ENCODE measurements at regions not wholly inside any gene's neighbourhood (a gene's known extent, or its start where the extent isn't known, plus 50 kb on each side); places are given as distances from the start of the nearest gene placed in this dataset.
"Not testable (repeated sequence)": the region's sequence is repeated elsewhere in the genome, so short reads cannot be mapped to it uniquely, and the experiment has no call there.

DNA sequence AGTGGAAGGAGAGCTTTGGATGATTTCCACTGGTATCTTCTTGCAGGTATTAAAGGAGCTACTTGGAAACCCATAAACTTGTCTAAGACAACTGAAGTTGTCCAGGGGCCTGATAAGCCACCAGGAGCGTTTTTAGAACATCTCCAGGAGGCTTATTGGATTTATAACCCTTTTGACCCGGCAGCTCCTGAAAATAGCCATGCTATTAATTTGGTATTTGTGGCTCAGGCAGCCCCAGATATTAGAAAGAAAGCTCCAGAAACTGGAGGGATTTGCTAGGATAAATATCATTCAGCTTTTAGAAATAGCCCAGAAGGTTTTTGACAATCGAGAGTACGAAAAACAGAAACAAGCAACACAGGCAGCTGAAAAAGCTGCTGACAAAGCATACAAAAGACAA lies 461.0 kb upstream of the HTR1E start:
- DNase-seq: no peak

DNA sequence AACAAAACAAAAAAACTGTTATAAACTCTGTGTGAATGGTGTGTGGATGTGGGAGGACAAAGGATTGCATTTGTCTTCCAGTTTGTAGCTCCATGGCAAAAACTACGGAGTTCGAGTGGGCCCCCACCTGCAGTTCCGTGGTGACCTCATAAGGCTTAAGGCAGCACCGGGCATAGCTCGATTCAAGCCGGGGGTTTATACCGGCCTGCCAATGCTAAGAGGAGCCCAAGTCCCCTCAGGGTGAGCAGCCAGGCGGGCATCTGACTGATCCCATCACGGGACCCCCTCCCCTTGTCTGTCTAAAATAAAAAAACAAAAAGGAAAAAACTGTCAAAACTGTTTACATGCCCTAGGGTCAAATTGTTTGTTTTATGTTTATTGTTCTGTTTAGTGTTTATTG lies 463.2 kb upstream of the HTR1E start:
- no peak for DNase-seq

DNA sequence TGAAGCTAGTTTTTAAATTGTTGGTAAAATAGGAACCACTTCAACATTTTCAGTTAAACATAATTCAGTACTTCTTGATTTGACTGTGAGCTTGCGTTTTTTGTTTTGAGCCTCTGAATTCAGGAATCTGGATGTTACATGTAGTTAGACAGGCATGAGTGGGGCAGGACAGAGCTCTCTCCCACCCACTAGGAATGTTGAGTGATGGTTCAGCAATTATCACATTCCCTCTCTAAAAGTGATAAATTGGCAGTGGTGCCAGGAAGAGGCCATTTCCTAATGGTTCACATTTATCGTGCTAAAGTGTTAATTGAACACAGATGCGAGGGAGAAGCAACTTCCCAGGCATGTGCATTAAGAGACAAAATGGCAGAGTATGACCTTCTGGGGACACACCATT lies 465.5 kb upstream of the HTR1E start:
- no peak for DNase-seq

DNA sequence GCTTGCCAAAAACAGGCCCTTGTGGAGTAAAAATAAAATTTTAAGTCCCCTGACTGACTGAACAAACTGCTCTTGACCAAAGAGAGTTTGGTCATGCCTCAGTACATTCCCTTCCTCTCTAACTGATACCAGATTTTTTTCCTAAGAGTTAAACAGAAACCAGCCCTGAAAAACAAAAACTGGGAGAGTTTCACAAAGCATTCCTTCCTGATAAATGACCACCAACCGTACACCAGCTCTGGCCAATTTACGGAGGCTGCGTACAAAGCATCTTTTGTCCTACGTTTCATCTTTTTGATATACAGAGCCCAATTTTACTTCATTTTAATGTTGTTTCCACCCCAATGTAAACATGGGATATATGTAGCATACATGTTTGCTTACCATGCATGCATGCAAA lies 477.4 kb upstream of the HTR1E start:
- no peak for DNase-seq

DNA sequence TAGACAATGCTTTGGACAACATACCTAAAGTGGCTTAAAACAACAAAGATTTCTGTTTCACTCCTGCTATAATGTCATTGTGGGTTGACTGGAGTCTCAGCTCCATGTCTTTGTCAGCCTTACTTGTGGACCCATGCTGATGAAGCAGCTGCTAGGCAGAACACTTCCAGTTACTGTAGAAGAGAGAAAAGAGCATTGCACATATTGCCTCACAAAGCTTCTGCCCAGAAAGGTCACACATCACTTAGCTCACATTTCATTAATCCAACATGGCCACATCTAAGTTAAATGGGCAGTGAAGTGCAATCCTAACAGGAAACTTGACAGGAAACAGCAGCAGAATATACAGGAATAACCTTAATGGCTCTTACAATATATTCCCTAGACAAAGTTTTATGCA lies 480.5 kb upstream of the HTR1E start:
- no peak for DNase-seq

DNA sequence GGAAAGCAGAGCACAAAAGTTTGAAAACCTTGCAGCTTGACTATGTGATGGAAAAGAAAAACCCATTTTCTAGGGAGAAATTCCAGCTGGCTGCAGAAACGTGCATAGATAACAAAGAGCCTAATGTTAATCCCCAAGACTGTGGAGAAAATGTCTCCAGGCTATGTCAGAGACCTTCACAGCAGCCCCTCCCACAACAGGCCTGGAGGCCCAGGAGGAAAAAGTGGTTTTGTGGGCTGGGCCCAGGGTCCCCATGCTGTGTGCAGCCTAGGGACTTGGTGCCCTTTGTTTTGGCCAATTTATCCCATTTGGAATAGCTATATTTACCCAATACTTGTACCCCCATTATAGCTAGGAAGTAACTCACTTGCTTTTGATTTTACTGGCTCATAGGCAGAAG lies 484.1 kb upstream of the HTR1E start:
- no peak for DNase-seq

DNA sequence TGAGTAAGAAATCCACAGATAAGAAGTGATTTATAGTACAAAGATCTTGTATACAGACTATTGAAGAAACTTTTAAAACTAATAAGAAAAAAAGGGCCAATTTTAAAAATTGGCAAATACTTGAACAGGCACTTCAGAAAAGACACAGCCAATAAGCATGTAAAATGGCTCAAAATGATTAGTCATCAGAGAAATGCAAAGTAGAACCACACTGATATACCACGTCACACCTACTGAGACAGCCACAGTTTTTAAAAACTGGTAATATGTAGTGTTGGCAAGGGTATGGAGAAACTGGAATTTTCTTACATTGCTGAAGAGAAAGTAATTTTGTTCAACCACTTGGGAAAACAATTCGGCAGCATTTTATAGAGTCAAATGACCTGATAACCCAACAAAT lies 488.9 kb upstream of the HTR1E start:
- no peak for DNase-seq

DNA sequence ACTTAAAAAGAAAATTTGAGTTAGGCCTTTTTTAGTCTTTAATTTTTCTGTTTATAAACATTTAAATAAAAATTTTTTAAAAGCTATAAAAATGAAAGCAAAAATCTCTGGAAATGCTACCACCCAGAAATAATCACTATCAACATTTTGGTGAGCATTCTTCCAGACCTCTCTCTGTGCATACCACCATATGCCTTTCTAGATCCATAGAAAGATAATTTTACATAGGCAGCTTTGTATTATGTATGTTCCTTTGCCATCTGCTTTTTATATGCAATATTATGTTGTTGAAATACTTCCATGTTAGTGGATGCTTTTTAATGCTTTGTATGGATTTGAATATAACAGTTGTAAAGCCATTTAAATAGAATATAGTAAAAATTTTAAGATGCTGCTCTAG lies 496.7 kb upstream of the HTR1E start:
- no peak for DNase-seq

DNA sequence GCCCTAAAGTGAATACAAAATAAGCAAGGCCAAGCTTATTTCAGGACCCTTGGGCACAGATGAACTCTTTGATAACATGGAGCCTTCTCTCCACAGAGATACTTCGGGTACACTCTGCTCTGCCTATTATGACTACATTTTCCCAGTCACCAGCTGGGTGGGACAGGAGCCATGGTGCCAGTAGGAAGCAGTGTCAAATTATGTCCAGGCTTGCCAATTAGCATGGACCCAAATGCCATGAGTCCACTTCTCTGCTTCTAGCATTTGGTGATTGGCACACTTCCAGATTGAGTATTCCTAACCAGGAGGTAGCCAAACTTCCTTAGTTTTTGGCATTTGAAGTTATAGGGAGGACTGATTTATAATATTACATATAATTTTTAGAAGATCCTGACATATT lies 513.8 kb upstream of the HTR1E start:
- DNase-seq: no peak

DNA sequence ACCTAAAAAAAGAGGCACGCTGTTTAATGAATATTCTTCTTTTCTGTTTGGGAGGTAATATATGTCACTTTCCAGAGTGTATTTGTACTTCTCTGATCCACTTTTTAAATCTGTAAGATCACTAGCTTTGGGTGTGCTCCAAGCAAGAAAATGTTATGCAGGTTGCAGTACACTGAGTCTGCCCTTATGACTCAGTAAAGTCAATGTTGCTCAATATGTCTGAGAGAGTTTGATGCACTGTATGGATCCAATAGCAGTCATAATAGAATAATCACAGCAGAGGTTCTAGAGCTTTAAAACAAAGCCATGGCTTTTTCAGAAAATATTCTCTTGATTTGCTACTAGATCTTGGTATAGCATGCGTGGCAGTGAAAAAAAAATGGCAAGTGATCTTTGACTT lies 525.3 kb upstream of the HTR1E start:
- DNase-seq: no peak

DNA sequence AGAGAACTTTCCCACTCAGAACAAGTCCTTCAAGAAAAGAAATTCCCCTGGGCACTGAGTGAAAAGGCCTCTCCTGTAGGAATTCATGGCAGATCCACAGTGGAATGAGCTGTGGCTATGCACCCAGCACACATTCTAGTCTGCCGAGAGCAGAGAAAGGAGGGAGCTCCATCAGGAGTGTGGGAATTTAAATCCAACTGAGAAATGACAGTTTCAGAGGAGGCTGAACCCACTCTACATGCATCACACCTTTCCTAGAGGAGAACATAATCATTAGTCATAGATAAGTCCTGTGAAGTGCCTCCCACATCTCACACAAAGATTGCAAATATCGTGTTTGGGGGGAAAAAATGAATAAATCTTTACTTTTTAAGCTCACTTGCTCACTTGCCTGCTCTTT lies 530.2 kb upstream of the HTR1E start:
- no peak for DNase-seq

DNA sequence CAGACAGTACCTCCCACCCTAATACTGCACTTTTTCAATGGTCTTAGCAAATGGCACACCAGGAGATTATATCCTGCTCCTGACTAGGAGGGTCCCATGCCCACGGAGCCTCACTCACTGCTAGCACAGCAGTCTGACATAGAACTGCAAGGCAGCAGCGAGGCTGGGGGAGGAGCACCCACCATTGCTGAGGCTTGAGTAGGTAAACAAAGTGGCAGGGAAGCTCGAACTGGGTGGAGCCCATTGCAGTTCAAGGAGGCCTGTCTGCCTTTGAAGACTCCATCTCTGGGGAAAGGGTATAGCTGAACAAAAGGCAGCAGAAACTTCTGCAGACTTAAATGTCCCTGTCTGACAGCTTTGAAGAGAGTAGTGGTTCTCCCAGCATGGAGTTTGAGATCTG lies 544.5 kb upstream of the HTR1E start:
- not testable (repeated sequence) for DNase-seq

DNA sequence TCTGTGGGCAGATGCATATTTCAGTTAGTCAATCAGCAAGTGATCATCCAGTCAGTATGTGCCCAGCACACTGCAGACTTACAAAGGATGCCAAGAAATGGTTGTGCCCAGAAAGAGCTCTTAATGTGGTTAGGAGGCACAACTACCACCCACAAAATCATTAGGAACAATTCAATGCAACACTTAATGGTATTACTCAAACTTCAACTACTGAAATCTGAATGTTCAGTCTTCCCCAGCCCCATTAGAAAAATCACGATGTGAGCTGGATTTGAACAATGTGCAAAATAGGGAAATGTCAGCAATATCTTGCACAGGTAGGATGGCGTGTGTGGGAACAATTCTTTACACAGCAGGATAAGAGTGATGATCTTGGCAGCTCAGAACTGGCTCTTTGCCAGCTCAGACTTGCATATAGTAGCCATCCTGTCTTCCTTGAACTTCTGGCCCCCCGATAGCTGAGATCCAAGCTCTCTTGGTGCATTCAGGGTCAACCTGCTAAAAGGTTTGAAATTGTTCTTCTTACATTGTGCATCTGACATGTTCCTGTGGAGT lies 556.7 kb upstream of the HTR1E start:
- no peak for DNase-seq

DNA sequence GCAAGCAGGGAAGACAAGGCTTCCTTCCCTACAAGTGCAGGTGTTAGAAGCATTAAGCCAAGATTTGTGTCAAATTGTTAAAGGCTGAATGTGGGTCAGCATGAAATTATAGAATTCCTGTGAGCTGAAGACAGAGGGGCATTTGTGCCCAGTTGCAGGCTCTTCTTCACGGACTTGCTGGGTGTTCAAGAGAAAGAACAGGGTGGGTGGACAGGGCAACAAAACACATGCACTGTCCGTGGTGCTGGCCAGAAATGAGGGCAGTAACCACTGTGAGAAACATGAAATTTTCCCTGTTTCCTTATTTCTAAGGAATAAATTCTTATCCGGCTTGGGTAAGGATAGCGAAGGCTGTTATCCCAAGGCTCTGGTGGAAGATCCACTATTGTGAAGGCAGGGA lies 579.5 kb upstream of the HTR1E start:
- no peak for DNase-seq

DNA sequence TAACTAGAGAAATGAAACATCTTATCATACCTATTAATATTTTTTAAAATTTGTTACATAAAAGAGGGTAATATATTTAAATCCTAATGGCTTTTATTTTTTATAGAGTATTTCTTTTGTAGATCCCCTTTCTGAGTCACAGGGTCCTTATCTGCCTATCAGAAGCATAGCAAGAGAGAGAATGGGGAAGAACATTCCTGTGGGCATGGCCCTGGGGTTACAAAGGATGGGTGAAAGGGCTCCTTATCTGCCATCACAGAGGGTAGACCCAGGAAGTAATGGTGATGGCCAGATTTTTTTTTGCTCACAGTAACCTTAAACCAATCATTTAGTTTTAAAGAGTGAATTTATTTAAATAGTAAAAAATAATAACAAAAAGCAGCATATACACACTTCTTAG lies 582.1 kb upstream of the HTR1E start:
- DNase-seq: no peak

DNA sequence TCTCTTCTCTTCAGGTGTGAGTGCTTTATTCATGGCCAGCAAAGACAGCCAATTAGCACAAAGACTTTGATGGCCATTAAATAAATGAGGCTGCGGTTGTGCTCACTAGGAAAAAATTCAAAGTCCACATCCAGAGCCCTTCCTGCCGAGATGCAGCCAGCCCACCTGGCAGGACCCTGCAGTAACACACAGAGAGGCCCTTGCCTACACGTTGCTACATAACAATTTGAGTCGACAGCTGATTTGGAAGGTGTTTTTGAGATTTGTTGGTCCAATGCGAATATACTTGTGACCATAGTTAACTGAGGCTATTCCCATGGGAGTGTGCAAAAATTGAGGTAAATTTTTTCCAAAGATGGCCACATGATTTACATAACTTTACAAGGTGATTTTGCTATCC lies 605.4 kb upstream of the HTR1E start:
- no peak for DNase-seq

DNA sequence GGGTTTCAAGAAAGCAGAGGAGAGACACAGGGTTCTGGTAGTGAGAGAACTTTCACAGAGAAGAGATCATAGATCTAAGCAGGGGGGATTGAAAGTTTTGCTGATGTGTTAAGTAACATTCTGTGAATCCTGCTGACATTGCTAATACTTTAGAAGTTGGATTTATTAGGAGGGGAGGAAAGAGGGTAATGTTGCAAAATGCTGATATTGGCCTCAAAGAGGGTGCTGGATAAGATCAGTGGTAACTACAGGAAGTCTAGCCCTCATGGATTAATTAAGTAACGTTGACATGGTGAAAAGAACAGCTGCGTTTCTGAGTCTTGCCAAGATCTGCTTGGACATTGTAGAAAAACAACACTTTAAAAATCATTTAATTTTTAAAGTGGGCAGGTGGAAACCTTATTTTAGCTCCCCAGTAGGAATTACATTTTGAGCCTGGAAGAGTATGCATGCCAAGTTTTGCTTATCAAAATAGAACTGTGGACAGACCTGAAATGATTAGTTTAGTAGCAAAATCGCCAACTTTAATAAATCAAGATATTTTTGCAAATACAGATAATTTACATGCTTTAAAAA lies 606.0 kb upstream of the HTR1E start:
- no peak for DNase-seq

DNA sequence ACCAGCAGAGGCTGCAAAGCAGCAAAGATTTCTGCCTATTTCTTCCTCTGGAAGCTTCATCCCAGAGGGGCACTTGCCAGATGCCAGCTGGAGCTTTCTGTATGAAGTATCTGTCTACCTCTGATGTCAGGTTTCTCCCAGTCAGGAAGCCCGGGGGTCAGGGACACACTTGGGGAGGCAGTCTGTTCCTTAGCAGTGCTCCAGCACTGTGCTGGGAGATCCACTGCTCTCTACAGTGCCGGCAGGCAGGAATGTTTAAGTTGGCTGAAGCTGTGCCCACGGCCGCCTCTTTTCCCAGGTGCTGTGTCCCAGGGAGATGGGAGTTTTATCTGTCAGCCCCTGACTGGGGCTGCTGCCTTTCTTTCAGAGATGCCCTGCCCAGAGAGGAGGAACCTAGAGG lies 631.1 kb upstream of the HTR1E start:
- no peak for DNase-seq

DNA sequence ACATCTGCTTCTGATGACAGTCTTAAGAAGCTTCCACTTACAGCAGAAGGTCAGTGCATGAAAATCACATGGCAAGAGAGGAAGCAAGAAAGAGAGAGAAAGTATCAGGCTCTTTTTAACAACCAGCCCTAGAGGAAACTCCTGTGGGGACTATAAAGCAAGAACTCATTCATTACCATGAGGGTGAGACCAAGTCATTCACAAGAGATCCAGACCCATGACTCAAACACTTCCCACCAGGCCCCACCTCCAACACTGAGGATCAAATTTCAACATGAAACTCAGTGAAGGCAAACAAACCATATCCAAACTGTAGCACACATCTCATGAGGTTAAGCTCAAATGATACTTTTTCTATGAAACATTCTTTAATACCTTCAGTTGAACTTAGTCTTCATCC lies 643.2 kb upstream of the SYNCRIP start:
- no peak for DNase-seq

DNA sequence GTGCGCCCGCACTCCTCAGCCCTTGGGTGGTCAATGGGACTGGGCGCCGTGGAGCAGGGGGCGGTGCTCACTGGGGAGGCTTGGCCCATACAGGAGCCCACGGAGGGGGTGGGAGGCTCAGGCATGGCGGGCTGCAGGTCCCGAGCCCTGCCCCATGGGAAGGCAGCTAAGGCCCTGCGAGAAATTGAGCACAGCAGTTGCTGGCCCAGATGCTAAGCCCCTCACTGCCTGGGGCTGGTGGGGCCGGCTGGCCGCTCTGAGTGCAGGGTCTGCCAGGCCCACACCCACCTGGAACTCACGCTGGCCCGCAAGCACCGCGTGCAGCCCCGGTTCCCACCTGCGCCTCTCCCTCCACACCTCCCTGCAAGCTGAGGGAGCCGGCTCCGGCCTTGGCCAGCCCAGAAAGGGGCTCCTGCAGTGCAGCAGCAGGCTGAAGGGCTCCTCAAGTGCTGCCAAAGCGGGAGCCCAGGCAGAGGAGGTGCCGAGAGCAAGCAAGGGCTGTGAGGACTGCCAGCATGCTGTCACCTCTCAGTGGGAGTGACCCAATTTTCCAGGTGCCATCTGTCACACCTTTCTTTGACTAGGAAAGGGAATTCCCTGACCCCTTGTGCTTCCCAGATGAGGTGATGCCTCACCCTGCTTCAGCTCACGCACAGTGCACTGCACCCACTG lies 642.3 kb upstream of the SYNCRIP start:
- DNase-seq: not testable (repeated sequence)

DNA sequence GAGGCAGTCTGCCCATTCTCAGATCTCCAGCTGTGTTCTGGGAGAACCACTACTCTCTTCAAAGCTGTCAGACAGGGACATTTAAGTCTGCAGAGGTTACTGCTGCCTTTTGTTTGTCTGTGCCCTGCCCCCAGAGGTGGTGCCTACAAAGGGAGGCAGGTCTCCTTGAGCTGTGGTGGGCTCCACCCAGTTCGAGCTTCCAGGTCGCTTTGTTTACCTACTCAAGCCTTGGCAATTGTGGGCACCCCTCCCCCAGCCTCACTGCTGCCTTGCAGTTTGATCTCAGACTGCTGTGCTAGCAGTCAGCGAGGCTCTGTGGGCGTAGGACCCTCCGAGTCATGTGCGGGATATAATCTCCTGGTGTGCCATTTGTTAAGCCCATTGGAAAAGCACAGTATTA lies 640.9 kb upstream of the SYNCRIP start:
- not testable (repeated sequence) for DNase-seq

DNA sequence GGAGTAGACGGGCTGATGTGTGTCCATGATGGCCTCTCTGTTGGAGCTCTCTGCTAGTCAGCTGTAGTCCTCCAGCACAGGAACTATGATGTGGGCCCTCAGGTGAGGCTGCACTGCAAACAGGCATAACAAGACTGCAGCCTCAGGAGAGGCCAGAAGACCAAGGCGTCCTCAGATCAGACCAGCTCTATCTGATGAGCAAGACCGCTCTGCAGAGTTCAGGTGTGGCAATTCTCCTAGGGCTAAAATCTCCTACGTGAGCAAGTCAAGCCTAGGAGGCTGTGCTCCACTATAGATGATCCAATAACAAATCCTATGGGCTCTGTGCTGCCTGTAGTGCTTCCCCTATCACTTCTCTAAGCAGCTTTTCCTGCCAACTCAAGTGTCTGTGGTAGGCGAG lies 633.4 kb upstream of the SYNCRIP start:
- DNase-seq: no peak

DNA sequence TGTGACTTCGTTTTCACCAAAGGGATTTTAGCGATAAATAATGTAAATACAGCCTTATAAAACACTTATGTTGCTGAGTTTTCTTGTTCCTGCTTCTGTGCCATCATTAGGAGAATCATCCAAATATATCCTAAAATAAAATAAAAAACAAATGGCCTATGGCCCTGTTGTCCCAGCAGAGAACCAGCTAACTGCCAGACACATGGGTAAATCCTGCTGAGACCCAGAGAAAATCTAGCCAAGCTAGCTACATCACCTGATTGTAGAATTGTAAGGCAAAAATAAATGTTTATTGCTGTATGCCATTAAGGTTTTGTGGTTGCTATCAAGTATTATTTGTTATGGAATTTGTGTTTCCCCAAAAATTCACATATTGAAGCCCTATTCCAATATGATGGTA lies 631.2 kb upstream of the SYNCRIP start:
- DNase-seq: no peak

DNA sequence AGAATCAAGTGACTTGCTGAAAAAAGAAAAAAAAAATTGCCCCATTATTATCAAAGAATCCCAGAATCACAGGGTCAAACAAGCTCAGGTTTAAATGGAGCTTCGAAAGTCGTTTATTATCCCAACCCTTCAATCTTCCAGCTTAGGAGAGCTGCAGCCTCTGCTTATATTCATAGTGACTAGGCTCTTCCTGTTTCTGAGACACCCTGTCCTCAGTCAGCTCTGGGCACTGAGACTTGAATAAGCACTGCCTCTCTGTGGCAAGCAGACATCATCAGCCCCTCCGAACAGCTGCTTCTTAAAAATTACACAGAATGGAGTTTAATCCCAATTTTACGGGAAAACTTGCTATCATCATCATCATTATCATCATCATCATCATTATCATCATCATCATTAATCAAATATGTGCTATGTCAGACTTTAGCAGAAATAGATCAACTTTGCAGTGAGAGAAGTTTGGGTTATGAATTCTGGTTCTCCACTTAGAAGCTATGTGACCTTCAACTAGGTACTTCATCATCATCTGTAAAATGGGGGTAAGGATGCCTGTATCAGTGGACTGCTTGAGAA lies 614.0 kb upstream of the SYNCRIP start:
- no peak for DNase-seq
